ENCODE measurements at regions not wholly inside any gene's neighbourhood (a gene's known extent, or its start where the extent isn't known, plus 50 kb on each side); places are given as distances from the start of the nearest gene placed in this dataset.

DNA sequence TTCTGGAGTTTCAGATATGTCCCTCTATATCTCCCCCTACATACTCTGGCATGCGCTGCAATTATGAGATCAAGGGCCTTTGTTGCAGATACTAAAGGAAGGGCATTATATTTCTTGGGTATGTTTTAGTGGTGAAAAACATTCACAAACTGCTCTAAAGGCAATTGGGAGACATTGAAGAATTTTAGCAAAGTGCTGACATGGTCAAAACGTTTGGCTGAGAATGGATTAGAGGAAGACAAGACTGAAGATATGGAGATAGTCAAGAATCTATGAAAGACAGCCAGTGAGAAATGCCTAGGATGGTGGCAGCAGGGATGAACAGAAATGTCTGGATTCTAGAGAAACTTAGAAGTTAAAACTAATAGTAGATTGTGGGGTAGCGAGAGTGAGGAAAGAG lies 104.5 kb upstream of the CABCOCO1 start:
- no peak overlapping the region for H3K4me3 ChIP-seq
- H3K9me3 ChIP-seq, result no peaks in the 10 kb centered on the region
- DNase-seq, result no peak
- TF ChIP-seq EP300 (IDR thresholded peaks at IDR 0.05), result no peak
- TF ChIP-seq, protein P1, sequence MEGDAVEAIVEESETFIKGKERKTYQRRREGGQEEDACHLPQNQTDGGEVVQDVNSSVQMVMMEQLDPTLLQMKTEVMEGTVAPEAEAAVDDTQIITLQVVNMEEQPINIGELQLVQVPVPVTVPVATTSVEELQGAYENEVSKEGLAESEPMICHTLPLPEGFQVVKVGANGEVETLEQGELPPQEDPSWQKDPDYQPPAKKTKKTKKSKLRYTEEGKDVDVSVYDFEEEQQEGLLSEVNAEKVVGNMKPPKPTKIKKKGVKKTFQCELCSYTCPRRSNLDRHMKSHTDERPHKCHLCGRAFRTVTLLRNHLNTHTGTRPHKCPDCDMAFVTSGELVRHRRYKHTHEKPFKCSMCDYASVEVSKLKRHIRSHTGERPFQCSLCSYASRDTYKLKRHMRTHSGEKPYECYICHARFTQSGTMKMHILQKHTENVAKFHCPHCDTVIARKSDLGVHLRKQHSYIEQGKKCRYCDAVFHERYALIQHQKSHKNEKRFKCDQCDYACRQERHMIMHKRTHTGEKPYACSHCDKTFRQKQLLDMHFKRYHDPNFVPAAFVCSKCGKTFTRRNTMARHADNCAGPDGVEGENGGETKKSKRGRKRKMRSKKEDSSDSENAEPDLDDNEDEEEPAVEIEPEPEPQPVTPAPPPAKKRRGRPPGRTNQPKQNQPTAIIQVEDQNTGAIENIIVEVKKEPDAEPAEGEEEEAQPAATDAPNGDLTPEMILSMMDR (IDR thresholded peaks at IDR 0.05), result no peak
- TF ChIP-seq POLR2AphosphoS5 (IDR thresholded peaks at IDR 0.05), result no peak
- no peak for TF ChIP-seq POLR2A (IDR thresholded peaks at IDR 0.05)
- no peak overlapping the region for H3K27ac ChIP-seq
- intact Hi-C loops (cut with DNase I), result no loop called here
- no peaks in the 10 kb centered on the region for H3K4me1 ChIP-seq
- H3K27me3 ChIP-seq, result no peaks in the 10 kb centered on the region
- H3K36me3 ChIP-seq, result no peaks in the 10 kb centered on the region
- WGBS, 2 donors, result 84 to 87% methylated on average over 3 of the region's 3 CpGs

DNA sequence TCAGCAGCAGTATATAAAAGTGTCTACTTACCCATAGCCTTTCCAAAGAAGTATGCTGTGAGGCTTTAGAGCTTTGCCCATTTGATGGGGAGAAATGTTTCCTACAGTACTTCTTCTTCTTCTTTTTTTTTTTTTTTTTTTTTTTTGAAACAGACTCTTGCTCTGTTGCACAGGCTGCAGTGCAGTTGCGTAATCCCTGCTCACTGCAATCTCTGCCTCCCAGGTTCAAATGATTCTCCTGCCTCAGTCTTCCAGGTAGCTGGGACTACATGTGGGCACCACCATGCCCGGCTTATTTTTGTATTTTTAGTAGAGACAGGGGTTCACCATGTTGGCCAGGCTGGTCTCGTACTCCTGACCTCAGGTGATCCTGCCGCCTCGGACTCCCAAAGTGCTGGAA lies 101.7 kb upstream of the TMEM26 start:
- Histone ChIP-seq H3K4me3 (no peak overlapping the region), H3K27me3 (no peaks in the 10 kb centered on the region), H3K27ac (no peak overlapping the region), H3K9me3 (no peaks in the 10 kb centered on the region), H3K4me1 (no peaks in the 10 kb centered on the region), H3K36me3 (no peaks in the 10 kb centered on the region)
- intact Hi-C loops (cut with DNase I), result no loop called here
- TF ChIP-seq EP300 (IDR thresholded peaks at IDR 0.05) (no peak), POLR2AphosphoS5 (IDR thresholded peaks at IDR 0.05) (no peak), POLR2A (IDR thresholded peaks at IDR 0.05) (no peak)
- TF ChIP-seq, protein P1 (IDR thresholded peaks at IDR 0.05), result no peak
- no peak for DNase-seq
- 92 to 95% methylated on average over 5 of the region's 5 CpGs for WGBS, 2 donors

DNA sequence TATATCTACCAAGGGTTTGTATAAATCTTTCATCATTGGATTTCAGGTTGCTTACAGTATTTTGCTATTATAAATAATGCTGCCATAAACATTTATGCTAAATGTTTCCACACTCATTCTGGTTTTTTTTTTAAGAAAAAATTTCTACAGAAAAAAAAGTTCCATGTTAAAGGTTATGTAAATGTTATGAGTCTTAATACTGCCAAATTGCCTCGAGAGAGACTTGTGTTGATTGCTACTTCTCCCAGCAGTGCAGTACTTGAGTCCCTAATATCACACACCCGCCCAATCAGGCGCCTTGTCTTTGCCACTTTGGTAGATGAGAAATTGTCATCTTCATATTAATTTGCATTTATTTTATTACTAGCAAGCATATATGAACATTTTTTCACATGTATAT lies 96.7 kb upstream of the TMEM26 start:
- Histone ChIP-seq H3K4me3 (no peak overlapping the region), H3K4me1 (no peaks in the 10 kb centered on the region), H3K9me3 (no peaks in the 10 kb centered on the region), H3K27ac (no peak overlapping the region), H3K27me3 (no peaks in the 10 kb centered on the region), H3K36me3 (no peaks in the 10 kb centered on the region)
- no peak for DNase-seq
- intact Hi-C loops (cut with DNase I), result no loop called here
- WGBS, 2 donors, result 63 to 69% methylated on average over 3 of the region's 3 CpGs
- TF ChIP-seq POLR2A (IDR thresholded peaks at IDR 0.05), result no peak
- no peak for TF ChIP-seq EP300 (IDR thresholded peaks at IDR 0.05)
- TF ChIP-seq, protein P1 (IDR thresholded peaks at IDR 0.05), result no peak
- no peak for TF ChIP-seq POLR2AphosphoS5 (IDR thresholded peaks at IDR 0.05)

DNA sequence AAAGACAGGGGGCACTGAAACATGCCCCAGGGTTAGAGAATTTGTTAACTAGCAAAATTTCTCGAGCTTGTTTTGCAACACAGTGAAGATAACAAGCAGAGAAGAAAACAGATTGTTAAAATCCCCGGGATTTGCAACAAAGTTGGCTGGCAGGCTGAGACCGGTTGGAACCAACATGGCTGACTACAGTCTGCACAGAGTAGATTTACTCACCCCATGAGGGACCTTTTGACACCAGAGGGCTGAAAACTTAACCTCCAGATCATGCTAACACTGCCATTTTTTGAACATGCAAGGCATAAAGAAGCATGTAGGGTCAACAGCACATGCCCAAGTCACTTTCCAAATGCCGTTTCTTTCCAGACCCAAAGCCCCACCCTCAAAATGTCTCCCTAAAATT lies 95.2 kb upstream of the TMEM26 start:
- H3K36me3 ChIP-seq, result no peaks in the 10 kb centered on the region
- DNase-seq, result no peak
- H3K9me3 ChIP-seq, result no peaks in the 10 kb centered on the region
- H3K4me1 ChIP-seq, result no peaks in the 10 kb centered on the region
- TF ChIP-seq POLR2A (IDR thresholded peaks at IDR 0.05), result no peak
- TF ChIP-seq POLR2AphosphoS5 (IDR thresholded peaks at IDR 0.05), result no peak
- TF ChIP-seq, protein P1 (IDR thresholded peaks at IDR 0.05), result no peak
- TF ChIP-seq EP300 (IDR thresholded peaks at IDR 0.05), result no peak
- H3K27ac ChIP-seq, result no peak overlapping the region
- intact Hi-C loops (cut with DNase I), result no loop called here
- no peak overlapping the region for H3K4me3 ChIP-seq
- WGBS, 2 donors, result 66 to 83% methylated on average over 4 of the region's 4 CpGs
- no peaks in the 10 kb centered on the region for H3K27me3 ChIP-seq

DNA sequence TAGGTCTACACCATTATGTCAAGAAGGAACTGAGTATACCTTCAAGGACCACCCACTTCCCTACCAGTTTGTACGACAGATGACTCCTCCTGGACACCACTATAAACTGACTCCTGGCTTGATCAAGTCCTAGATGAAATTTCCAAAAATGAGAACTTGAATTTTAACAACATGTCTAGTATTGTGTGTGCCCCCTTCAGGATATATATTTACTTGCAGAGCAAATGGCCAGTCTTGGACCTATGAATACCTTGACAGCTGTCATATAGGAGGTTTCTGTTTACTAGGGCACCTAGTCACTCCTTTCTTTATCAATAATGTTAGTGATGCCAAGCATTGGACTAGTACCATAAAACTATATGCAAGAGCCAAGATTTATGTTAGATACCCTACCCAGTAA lies 94.1 kb upstream of the TMEM26 start:
- TF ChIP-seq, protein P1 (IDR thresholded peaks at IDR 0.05), result no peak
- no peak for TF ChIP-seq POLR2A (IDR thresholded peaks at IDR 0.05)
- no peak for TF ChIP-seq POLR2AphosphoS5 (IDR thresholded peaks at IDR 0.05)
- no peak for TF ChIP-seq EP300 (IDR thresholded peaks at IDR 0.05)
- WGBS, 2 donors, result 84 to 86% methylated on average over 1 of the region's 1 CpG
- intact Hi-C loops (cut with DNase I), result no loop called here
- H3K4me1 ChIP-seq, result no peaks in the 10 kb centered on the region
- H3K36me3 ChIP-seq, result no peaks in the 10 kb centered on the region
- no peak overlapping the region for H3K4me3 ChIP-seq
- H3K27ac ChIP-seq, result no peak overlapping the region
- H3K27me3 ChIP-seq, result no peaks in the 10 kb centered on the region
- no peaks in the 10 kb centered on the region for H3K9me3 ChIP-seq
- no peak for DNase-seq

Measured in sigmoid colon (tissue), 6 donors.